GM19463 (cell line): ENCODE measurements at regions not wholly inside any gene's neighbourhood (a gene's known extent, or its start where the extent isn't known, plus 50 kb on each side); places are given as distances from the start of the nearest gene placed in this dataset.

Experiments
- ATAC-seq: cut with Tn5 transposase; IDR thresholded peaks from one replicate; pipeline ENCODE4 v1.9.1; 2021; ENCODE audit warnings: mild to moderate bottlenecking, moderate library complexity; ENCODE audit not compliant: unreplicated experiment

GRCh38 chr14:38105106-38105702, 102.5 kb upstream of the SSTR1 start:
- ATAC-seq = no peak

GRCh38 chr14:38107216-38107631, 100.5 kb upstream of the SSTR1 start:
- ATAC-seq = peak; percentile 92

DNA sequence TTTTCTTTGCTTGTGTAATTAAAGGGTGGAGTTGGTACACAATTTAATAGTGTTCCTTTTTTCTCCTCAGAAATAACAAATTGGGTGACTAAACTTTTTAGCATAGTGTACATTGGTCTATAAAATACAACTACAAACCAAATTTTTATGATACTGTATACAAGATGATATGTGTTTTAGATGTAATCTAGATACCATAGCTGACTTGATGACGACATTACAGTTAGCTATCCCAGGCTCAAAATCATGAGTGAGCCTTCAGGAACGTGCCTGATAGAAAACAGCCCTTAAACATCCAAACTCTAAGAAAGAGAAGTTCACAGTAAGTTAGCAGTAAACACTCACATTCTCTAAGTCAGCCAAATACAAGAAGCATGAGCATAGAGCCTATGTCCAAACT, 99.0 kb upstream of the SSTR1 start:
- ATAC-seq = no peak

GRCh38 chr14:38110258-38110657, 97.4 kb upstream of the SSTR1 start:
- ATAC-seq = no peak

DNA sequence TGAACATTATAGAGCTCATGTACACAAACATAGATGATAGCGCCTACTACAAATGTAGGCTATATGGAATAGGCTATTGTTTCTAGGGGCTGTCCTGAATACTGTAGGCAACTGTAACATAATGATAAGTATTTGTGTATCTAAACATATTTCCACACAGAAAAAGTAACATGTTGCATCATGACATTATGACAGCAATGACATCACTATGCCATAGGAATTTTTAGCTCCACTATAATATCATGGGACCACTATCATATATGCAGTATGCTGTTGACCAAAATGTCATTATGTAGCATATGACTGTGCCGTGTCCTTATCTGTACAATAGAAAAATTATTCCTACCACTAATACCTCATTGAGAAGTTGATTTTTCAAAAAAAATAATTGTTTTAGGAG, 96.7 kb upstream of the SSTR1 start:
- no peak for ATAC-seq

DNA sequence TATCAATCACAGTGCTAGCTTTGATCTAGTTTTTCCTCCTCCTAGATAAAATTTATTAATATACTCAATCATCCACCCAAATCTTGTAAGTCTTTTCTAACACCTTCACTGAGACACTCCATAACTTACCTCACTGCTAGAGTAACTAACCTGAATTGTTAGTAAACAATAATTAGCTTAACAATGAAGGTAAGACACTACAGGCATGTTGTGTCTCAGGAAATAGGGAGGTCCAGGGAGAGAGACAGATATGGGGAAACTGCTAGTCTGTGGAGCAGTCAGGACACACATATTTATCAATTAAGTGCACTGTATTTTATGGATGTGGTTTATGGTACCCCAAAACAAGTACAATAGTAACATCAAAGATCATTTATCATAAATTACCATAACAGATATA, 94.2 kb upstream of the SSTR1 start:
- ATAC-seq = no peak

- ATAC-seq = no peak
Measured at GRCh38 chr14:38116895-38117294, 90.8 kb upstream of the SSTR1 start.

GRCh38 chr14:38120109-38120508, 87.6 kb upstream of the SSTR1 start:
- no peak for ATAC-seq

DNA sequence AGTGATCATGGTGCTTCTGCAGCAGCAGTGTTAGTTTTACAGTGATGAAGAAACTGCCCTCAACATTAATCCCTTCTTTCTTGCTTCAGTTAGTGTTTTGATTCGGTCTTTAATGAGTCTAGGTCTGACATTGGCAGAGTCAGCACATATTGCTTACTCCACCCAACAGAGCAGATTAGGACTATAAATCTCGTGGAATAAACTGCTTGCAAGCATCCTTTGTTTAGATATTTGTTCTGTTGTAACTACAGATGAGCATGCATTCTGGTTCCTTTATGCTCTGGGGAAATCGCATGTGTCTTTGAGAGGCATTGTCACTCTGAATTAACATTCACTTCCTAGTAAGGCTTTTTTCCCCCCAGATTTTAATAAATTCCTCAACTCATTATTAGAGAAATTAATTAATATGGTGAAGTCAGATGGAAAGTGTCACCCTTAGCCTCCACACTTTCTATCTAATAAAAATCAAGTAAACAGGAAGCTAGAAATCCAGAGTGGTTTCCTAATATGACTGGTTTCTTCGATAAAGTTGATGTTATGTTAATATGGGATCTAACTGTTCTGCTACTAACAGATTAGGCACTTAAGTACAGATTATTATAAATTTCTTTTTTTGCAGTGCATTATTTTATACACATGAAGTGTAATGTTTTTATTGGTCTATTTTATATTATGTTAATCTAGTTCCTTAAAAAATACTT, 86.2 kb upstream of the SSTR1 start:
- no peak for ATAC-seq

GRCh38 chr14:38122241-38122640, 85.5 kb upstream of the SSTR1 start:
- no peak for ATAC-seq

- ATAC-seq = no peak
Measured at GRCh38 chr14:38124506-38124905, 83.2 kb upstream of the SSTR1 start.

DNA sequence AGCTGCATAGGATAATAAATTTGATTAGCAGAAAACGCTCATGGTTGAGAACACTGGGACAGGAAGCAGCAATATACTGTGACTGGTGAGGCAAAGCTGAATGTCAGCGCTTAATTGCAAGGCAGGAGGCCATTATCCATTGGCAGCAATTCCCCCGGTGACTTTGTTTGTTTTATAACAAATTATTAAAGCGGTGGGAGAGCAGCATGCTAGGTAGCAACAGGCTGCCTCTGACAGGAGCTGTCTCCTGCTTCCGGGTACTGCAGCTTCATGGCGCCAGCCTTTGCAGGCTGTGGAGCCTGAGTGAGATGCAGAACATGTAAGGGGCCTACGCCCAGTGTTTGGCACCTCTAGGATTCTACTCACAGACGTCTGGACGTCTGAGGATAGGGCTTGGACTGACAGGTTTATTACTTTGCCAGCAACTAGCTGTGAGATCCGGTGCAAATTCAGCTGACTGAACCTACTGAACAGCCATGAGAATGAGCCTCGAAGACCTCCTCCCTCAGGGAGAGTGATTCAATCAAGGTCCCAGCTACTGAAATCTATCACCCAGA, 82.1 kb upstream of the SSTR1 start:
- ATAC-seq = no peak

DNA sequence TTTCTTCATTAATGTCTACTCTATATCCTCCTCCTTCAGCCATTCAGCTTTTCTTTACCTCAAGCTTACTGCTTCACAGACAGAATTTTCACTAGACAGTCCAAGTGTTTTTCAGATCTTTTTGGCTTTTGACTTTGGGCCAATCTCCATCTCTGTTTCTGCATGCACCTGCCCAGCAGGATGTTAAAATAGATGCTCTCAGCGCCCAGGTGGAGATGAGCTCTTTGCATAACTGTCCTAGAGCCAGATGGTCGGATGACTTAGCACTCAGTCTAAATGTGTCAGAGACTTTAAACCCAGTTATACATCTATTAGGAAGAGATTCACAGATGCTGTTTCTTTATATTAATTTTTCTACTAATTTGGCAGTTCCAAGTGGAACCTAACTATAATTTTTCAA, 80.3 kb upstream of the SSTR1 start:
- no peak for ATAC-seq

GRCh38 chr14:38127784-38128183, 79.9 kb upstream of the SSTR1 start:
- no peak for ATAC-seq

- no peak for ATAC-seq
Measured at GRCh38 chr14:38128640-38129039, 79.1 kb upstream of the SSTR1 start.

- ATAC-seq = no peak
Measured at GRCh38 chr14:38129192-38129591, 78.5 kb upstream of the SSTR1 start.

DNA sequence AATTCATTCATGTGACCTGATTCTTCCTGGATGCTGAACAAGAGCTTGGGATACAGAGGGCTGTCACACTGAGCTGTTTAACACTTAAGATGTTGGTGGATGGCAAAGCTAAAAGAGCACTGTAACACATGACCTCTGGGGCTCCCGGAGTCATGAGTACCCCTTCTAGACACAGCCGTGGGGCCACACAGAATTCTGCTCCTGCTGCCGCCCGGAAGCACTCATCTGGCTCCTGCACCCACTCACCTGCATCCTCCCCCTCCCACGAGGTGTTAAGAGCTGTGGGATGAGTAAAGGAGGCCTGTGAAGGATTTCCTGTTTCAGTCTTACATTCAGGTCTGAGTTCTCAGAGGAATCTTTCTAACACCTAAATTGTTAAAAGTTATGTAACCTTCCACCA, 78.0 kb upstream of the SSTR1 start:
- ATAC-seq = peak; percentile 50

GRCh38 chr14:38134416-38135030, 73.2 kb upstream of the SSTR1 start:
- ATAC-seq = no peak

DNA sequence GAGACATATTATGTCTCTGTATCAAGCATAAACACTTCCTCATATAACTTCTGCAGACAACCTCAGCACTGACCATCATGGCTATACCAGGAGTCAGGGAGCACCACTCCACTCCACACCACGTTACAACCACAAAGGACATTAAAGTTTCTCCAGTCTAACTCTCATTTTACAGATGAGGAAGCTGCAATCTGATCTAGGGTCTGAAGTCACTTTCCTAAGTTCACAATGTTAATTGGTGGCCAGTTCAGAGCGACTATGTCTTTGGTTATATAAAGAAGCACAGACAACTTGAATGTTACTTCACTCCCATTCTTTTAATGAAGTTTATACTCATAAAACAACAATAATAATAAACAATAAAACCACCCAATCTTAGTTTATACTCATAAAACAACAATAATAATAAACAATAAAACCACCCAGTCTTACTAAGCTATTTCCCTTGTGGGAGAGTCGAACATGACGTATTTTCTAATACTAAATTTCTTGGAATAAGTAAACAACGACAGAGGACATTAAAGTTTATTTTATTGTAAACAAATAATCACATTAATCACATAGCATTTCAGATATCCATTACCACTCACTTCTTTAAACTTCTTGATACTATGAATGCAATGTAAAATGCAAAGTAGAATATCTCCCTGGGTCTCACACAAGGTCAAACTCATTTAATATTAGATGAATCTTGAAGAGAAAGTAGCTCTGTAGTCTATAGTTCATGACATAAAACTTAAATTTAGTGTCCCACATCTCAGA, 72.4 kb upstream of the SSTR1 start:
- no peak for ATAC-seq

GRCh38 chr14:38137005-38137404, 70.7 kb upstream of the SSTR1 start:
- no peak for ATAC-seq

DNA sequence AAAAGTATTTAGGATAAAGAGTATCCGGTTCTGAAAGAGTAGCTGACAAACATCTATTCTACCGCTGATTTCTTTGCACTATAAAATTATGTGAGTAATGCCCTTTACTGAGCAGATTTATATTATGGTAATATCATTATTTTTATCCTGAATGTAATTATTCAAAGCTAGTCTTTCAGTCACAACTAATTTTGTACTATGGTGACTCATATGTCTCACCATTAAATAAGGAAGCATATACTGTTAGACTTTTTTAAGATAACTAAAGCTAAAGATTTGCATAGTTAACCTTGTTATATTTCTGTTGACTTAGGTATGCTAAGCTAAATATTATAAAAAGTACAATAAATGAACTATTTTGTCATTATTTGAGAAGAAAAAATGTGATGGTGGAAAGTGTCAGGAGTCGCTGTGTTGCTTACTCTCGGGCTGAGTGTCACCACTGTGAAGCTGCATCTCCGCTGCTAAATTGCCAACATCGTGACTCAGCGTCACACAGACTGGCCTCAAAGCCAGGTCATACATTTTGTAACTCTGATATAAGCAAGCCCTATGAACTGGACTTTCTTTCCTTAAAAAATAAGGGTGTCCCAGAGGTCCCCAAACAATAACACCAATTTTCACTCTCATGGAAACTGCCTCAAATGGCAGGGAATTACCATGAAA, 69.1 kb upstream of the SSTR1 start:
- ATAC-seq = peak; percentile 90
